ENCODE measurements at regions not wholly inside any gene's neighbourhood (a gene's known extent, or its start where the extent isn't known, plus 50 kb on each side); places are given as distances from the start of the nearest gene placed in this dataset.

GRCh38 chr11:95494856-95495255 is 263.9 kb upstream of the SESN3 start:
- no CpG with 5 or more reads among the region's 1 CpG for WGBS (ENCODE audit: insufficient coverage)
- Histone ChIP-seq H3K36me3 (replicated peaks in 1 of 2; ENCODE audit: control extremely low read depth in 1 of 2, control insufficient read depth in 1 of 2, extremely low read depth in 1 of 2, insufficient read depth in 2 of 2, low read length in 1 of 2) (no peaks in the 10 kb centered on the region), H3K9me3 (ENCODE audit: control extremely low read depth in 1 of 3, control insufficient read depth in 2 of 3, insufficient read depth in 1 of 3, low read length in 2 of 3) (peaks cover 0 to 10% (median 8%) of the 10 kb centered on the region in 3 donors), H3K4me3 (ENCODE audit: control extremely low read depth in 1 of 5, extremely low read depth in 1 of 5, insufficient read depth in 1 of 5, low read depth in 2 of 5, low read length in 4 of 5) (no peak overlapping the region), H4K20me1 (ENCODE audit: control insufficient read depth, insufficient read depth, low read length, poor library complexity, severe bottlenecking) (no peaks in the 10 kb centered on the region), H3K79me2 (ENCODE audit: control insufficient read depth, insufficient read depth, low read length) (no peaks in the 10 kb centered on the region), H3K4me1 (ENCODE audit: control insufficient read depth in 2 of 2, insufficient read depth in 2 of 2, low read length in 2 of 2) (no peaks in the 10 kb centered on the region), H3K9ac (ENCODE audit: low read length) (no peak overlapping the region), H3K4me2 (replicated peaks; ENCODE audit: low read depth, low read length, poor library complexity, severe bottlenecking) (no peak overlapping the region), H3K27ac (ENCODE audit: low read length in 2 of 2) (no peak overlapping the region), H3K27me3 (replicated peaks in 1 of 4; ENCODE audit: control extremely low read depth in 1 of 4, control insufficient read depth in 3 of 4, insufficient read depth in 4 of 4, low read length in 3 of 4) (no peaks in the 10 kb centered on the region), H2AFZ (ENCODE audit: insufficient read depth, low read depth, low read length, poor library complexity, severe bottlenecking) (no peak overlapping the region)
- CTCF ChIA-PET: interaction anchor here (1.3 kb wide), 1 partner anchor 15 kb away, joined by 3 read pairs; no protein-coding TSS in a partner anchor
- POLR2A ChIA-PET: no interaction called here
- Mint-ChIP-seq H3K4me3 (no peak overlapping the region), H3K4me1 (no peaks in the 10 kb centered on the region), H3K9me3 (ENCODE audit: insufficient read depth) (peaks cover 10% of the 10 kb centered on the region), H3K27ac (no peak overlapping the region), H3K27me3 (no peaks in the 10 kb centered on the region)
- intact Hi-C loops (cut with micrococcal nuclease): no loop called here
- TF ChIP-seq, protein P1, sequence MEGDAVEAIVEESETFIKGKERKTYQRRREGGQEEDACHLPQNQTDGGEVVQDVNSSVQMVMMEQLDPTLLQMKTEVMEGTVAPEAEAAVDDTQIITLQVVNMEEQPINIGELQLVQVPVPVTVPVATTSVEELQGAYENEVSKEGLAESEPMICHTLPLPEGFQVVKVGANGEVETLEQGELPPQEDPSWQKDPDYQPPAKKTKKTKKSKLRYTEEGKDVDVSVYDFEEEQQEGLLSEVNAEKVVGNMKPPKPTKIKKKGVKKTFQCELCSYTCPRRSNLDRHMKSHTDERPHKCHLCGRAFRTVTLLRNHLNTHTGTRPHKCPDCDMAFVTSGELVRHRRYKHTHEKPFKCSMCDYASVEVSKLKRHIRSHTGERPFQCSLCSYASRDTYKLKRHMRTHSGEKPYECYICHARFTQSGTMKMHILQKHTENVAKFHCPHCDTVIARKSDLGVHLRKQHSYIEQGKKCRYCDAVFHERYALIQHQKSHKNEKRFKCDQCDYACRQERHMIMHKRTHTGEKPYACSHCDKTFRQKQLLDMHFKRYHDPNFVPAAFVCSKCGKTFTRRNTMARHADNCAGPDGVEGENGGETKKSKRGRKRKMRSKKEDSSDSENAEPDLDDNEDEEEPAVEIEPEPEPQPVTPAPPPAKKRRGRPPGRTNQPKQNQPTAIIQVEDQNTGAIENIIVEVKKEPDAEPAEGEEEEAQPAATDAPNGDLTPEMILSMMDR (IDR thresholded peaks at IDR 0.05): no peak
- TF ChIP-seq EZH2 (IDR thresholded peaks at IDR 0.05; ENCODE audit: borderline replicate concordance, insufficient read depth, low read depth, low read length, poor library complexity, severe bottlenecking): no peak
- ATAC-seq (ENCODE audit: low read depth) (no peak), DNase-seq (no peak)

DNA sequence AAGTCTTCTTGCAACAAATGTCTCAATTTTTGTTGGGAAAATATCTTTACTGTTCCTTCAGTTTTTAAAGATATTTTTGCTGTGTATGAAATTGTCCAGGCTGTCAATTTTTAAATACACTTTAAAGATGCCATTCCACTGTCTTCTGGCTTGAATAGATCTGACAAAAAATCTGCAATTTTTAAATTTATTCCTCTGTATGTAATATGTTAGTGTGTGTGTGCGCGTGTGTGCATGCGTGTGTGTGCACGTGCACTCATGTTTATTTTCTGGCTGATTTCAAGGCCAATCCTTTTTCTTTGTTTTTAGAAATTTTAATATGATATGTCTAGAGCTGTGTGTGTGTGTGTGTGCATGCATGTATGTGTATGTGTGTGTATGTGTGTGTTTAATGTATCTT is 263.2 kb upstream of the SESN3 start:
- Histone ChIP-seq H3K4me3 (ENCODE audit: control extremely low read depth in 1 of 5, extremely low read depth in 1 of 5, insufficient read depth in 1 of 5, low read depth in 2 of 5, low read length in 4 of 5) (no peak overlapping the region), H3K4me2 (replicated peaks; ENCODE audit: low read depth, low read length, poor library complexity, severe bottlenecking) (no peak overlapping the region), H3K36me3 (replicated peaks in 1 of 2; ENCODE audit: control extremely low read depth in 1 of 2, control insufficient read depth in 1 of 2, extremely low read depth in 1 of 2, insufficient read depth in 2 of 2, low read length in 1 of 2) (no peaks in the 10 kb centered on the region), H3K9ac (ENCODE audit: low read length) (no peak overlapping the region), H3K79me2 (ENCODE audit: control insufficient read depth, insufficient read depth, low read length) (no peaks in the 10 kb centered on the region), H3K27me3 (replicated peaks in 1 of 4; ENCODE audit: control extremely low read depth in 1 of 4, control insufficient read depth in 3 of 4, insufficient read depth in 4 of 4, low read length in 3 of 4) (no peaks in the 10 kb centered on the region), H4K20me1 (ENCODE audit: control insufficient read depth, insufficient read depth, low read length, poor library complexity, severe bottlenecking) (no peaks in the 10 kb centered on the region), H3K27ac (ENCODE audit: low read length in 2 of 2) (no peak overlapping the region), H3K4me1 (ENCODE audit: control insufficient read depth in 2 of 2, insufficient read depth in 2 of 2, low read length in 2 of 2) (no peaks in the 10 kb centered on the region), H2AFZ (ENCODE audit: insufficient read depth, low read depth, low read length, poor library complexity, severe bottlenecking) (no peak overlapping the region), H3K9me3 (ENCODE audit: control extremely low read depth in 1 of 3, control insufficient read depth in 2 of 3, insufficient read depth in 1 of 3, low read length in 2 of 3) (peaks cover 0 to 10% (median 8%) of the 10 kb centered on the region in 3 donors)
- CTCF ChIA-PET: no interaction called here
- POLR2A ChIA-PET: no interaction called here
- intact Hi-C loops (cut with micrococcal nuclease): no loop called here
- Mint-ChIP-seq H3K27ac (no peak overlapping the region), H3K9me3 (ENCODE audit: insufficient read depth) (peaks cover 10% of the 10 kb centered on the region), H3K27me3 (no peaks in the 10 kb centered on the region), H3K4me1 (no peaks in the 10 kb centered on the region), H3K4me3 (no peak overlapping the region)
- WGBS (ENCODE audit: insufficient coverage): no CpG with 5 or more reads among the region's 4 CpGs
- no peak for TF ChIP-seq EZH2 (IDR thresholded peaks at IDR 0.05; ENCODE audit: borderline replicate concordance, insufficient read depth, low read depth, low read length, poor library complexity, severe bottlenecking)
- TF ChIP-seq, protein P1 (IDR thresholded peaks at IDR 0.05): no peak
- ATAC-seq (ENCODE audit: low read depth): no peak
- no peak for DNase-seq

Data from B cell (primary cell).